Inflammatory macrophage treated with lipopolysaccharide for 4 hours (primary cell): ENCODE measurements at regions not wholly inside any gene's neighbourhood (a gene's known extent, or its start where the extent isn't known, plus 50 kb on each side); places are given as distances from the start of the nearest gene placed in this dataset.

Experiments used
- DNase-seq: peaks from one replicate; pipeline ENCODE4 v3.0.0-alpha.2; 2020

- no peak for DNase-seq
Measured at GRCh38 chr17:74028354-74029116, 174.9 kb upstream of the RPL38 start.

- DNase-seq: no peak
Measured at GRCh38 chr17:74031316-74032090, 172.0 kb upstream of the RPL38 start.

- DNase-seq: no peak
Measured at GRCh38 chr17:74032222-74032621, 171.3 kb upstream of the RPL38 start.

GRCh38 chr17:74037320-74037719, 166.2 kb upstream of the RPL38 start:
- no peak for DNase-seq

GRCh38 chr17:74040291-74040690, 163.2 kb upstream of the RPL38 start:
- no peak for DNase-seq

- DNase-seq: no peak
Measured at GRCh38 chr17:74040729-74041128, 162.7 kb upstream of the RPL38 start.

- no peak for DNase-seq
Measured at GRCh38 chr17:74041869-74042640, 161.4 kb upstream of the RPL38 start.

GRCh38 chr17:74042744-74043486, 160.6 kb upstream of the RPL38 start:
- no peak for DNase-seq

GRCh38 chr17:74043976-74044375, 159.5 kb upstream of the RPL38 start:
- no peak for DNase-seq

GRCh38 chr17:74045608-74046280, 157.7 kb upstream of the RPL38 start:
- no peak for DNase-seq

GRCh38 chr17:74049167-74049966, 154.1 kb upstream of the RPL38 start:
- no peak for DNase-seq

- DNase-seq: no peak
Measured at GRCh38 chr17:74049967-74050458, 153.5 kb upstream of the RPL38 start.

- DNase-seq: no peak
Measured at GRCh38 chr17:74051348-74051747, 152.1 kb upstream of the RPL38 start.

- no peak for DNase-seq
Measured at GRCh38 chr17:74052993-74053711, 150.3 kb upstream of the RPL38 start.

GRCh38 chr17:74053712-74054078, 149.8 kb upstream of the RPL38 start:
- no peak for DNase-seq

GRCh38 chr17:74054249-74054648, 149.2 kb upstream of the RPL38 start:
- no peak for DNase-seq

- DNase-seq: no peak
Measured at GRCh38 chr17:74055508-74056160, 147.8 kb upstream of the RPL38 start.

GRCh38 chr17:74059479-74060240, 143.8 kb upstream of the RPL38 start:
- DNase-seq: no peak

- DNase-seq: no peak
Measured at GRCh38 chr17:74061758-74062157, 141.7 kb upstream of the RPL38 start.
